ENCODE measurements at regions not wholly inside any gene's neighbourhood (a gene's known extent, or its start where the extent isn't known, plus 50 kb on each side); places are given as distances from the start of the nearest gene placed in this dataset.

DNA sequence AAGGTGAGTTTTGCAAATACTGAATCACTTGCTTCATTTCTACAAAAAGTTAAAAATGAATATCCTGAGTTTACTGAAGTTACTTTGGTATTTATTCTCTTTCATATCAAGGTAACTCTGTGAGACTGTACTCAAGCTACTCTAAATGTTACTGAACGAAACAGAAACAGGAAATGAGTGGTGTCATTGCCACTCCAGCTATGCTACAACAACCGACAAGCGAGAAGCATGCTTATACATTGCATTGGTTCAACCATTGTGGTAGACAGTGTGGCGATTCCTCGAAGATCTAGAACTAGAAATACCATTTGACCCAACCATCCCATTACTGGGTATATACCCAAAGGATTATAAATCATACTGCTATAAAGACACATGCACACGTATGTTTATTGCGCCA is 313.2 kb upstream of the THBS1 start:
- peak; percentile 59 for DNase-seq (ENCODE audit: low read depth, low spot score)
- Histone ChIP-seq H2AFZ (ENCODE audit: low read depth, low read length) (no peak overlapping the region), H3K9me3 (replicated peaks; ENCODE audit: control insufficient read depth, insufficient read depth, low read length) (no peaks in the 10 kb centered on the region), H3K4me1 (ENCODE audit: control insufficient read depth, extremely low read depth, insufficient read depth, low read length) (peaks cover 56% of the 10 kb centered on the region), H3K27me3 (ENCODE audit: control insufficient read depth in 2 of 2, insufficient read depth in 2 of 2, low read length in 2 of 2) (no peaks in the 10 kb centered on the region), H3K4me2 (ENCODE audit: insufficient read depth, low read length) (peak overlapping the region; percentile 63), H3K36me3 (ENCODE audit: control insufficient read depth in 2 of 2, extremely low read depth in 1 of 2, insufficient read depth in 2 of 2, low read length in 2 of 2) (no peaks in the 10 kb centered on the region), H4K20me1 (replicated peaks; ENCODE audit: control insufficient read depth, extremely low read depth, insufficient read depth, low read length) (no peaks in the 10 kb centered on the region), H3K9me1 (replicated peaks; ENCODE audit: control insufficient read depth, extremely low read depth, insufficient read depth, low read length) (no peaks in the 10 kb centered on the region), H3K79me2 (ENCODE audit: control insufficient read depth, insufficient read depth, low read length) (no peaks in the 10 kb centered on the region), H3K4me3 (replicated peaks in 1 of 3; ENCODE audit: insufficient read depth in 1 of 3, low read depth in 1 of 3, low read length in 3 of 3) (no peak overlapping the region), H3K9ac (replicated peaks; ENCODE audit: extremely low read depth, insufficient read depth, low read length) (peak overlapping the region; percentile 59), H3K27ac (ENCODE audit: insufficient read depth, low read depth, low read length) (peak overlapping the region; percentile 89)
- peak; percentile 35 for FAIRE-seq
- TF ChIP-seq POLR2AphosphoS5 (IDR thresholded peaks at IDR 0.05; ENCODE audit: insufficient read depth, low read depth, low read length) (no peak), JUN (IDR thresholded peaks at IDR 0.05; ENCODE audit: borderline replicate concordance, insufficient read depth, insufficient read length, low read depth) (peak; percentile 23)
- dilution Hi-C loops (cut with MboI; ENCODE audit: extremely low pct_ligation_motif_present, low sequenced_read_pairs) (no loop called here), intact Hi-C loops (cut with micrococcal nuclease) (loop anchor here (1.0 to 5.0 kb wide), 7 partner anchors 17 to 313 kb away; partner anchors contain the start of gene THBS1)
- BruUV-seq (replicated peaks) = no TSS peak
- ChIA-PET CTCF (interaction anchor here (0.7 to 2.3 kb wide), 5 partner anchors 15 to 561 kb away, joined by 3 to 7 read pairs (median 6); no protein-coding TSS in a partner anchor), POLR2A (interaction anchor here (0.6 to 1.7 kb wide), 4 partner anchors 33 to 331 kb away, joined by 3 to 19 read pairs (median 6); partner anchors contain the start of gene THBS1)

DNA sequence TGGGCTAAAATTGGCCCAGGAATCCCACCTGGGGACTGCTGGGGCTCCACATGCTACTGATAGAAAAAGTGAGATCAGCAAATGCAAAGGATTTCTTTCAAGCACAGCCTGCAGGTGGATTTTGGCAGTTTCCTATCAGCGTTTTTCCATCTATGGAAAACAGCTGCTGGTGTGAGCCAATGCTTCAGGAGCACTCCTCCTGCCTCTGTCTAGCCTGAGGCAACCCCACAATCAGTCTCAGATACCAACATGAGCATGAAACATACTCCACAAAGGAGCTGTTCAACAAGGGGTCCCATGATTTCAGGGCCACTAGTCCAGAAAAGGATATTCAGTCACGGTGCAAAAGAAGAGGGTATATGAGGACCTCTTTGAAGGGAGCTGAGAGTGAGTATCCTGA is 311.5 kb upstream of the THBS1 start:
- Histone ChIP-seq H3K4me3 (replicated peaks in 1 of 3; ENCODE audit: insufficient read depth in 1 of 3, low read depth in 1 of 3, low read length in 3 of 3) (no peak overlapping the region), H4K20me1 (replicated peaks; ENCODE audit: control insufficient read depth, extremely low read depth, insufficient read depth, low read length) (no peaks in the 10 kb centered on the region), H3K79me2 (ENCODE audit: control insufficient read depth, insufficient read depth, low read length) (no peaks in the 10 kb centered on the region), H3K9me3 (replicated peaks; ENCODE audit: control insufficient read depth, insufficient read depth, low read length) (no peaks in the 10 kb centered on the region), H3K4me1 (ENCODE audit: control insufficient read depth, extremely low read depth, insufficient read depth, low read length) (peaks cover 66% of the 10 kb centered on the region), H3K27ac (ENCODE audit: insufficient read depth, low read depth, low read length) (no peak overlapping the region), H2AFZ (ENCODE audit: low read depth, low read length) (no peak overlapping the region), H3K4me2 (ENCODE audit: insufficient read depth, low read length) (no peak overlapping the region), H3K9ac (replicated peaks; ENCODE audit: extremely low read depth, insufficient read depth, low read length) (no peak overlapping the region), H3K27me3 (ENCODE audit: control insufficient read depth in 2 of 2, insufficient read depth in 2 of 2, low read length in 2 of 2) (no peaks in the 10 kb centered on the region), H3K9me1 (replicated peaks; ENCODE audit: control insufficient read depth, extremely low read depth, insufficient read depth, low read length) (no peaks in the 10 kb centered on the region), H3K36me3 (ENCODE audit: control insufficient read depth in 2 of 2, extremely low read depth in 1 of 2, insufficient read depth in 2 of 2, low read length in 2 of 2) (no peaks in the 10 kb centered on the region)
- intact Hi-C loops (cut with micrococcal nuclease) = loop anchor here (5.0 kb wide), 1 partner anchor 142 kb away; no protein-coding TSS in a partner anchor
- TF ChIP-seq, protein P1, sequence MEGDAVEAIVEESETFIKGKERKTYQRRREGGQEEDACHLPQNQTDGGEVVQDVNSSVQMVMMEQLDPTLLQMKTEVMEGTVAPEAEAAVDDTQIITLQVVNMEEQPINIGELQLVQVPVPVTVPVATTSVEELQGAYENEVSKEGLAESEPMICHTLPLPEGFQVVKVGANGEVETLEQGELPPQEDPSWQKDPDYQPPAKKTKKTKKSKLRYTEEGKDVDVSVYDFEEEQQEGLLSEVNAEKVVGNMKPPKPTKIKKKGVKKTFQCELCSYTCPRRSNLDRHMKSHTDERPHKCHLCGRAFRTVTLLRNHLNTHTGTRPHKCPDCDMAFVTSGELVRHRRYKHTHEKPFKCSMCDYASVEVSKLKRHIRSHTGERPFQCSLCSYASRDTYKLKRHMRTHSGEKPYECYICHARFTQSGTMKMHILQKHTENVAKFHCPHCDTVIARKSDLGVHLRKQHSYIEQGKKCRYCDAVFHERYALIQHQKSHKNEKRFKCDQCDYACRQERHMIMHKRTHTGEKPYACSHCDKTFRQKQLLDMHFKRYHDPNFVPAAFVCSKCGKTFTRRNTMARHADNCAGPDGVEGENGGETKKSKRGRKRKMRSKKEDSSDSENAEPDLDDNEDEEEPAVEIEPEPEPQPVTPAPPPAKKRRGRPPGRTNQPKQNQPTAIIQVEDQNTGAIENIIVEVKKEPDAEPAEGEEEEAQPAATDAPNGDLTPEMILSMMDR (IDR thresholded peaks at IDR 0.05; ENCODE audit: extremely low read depth in 1 of 2, insufficient read depth in 1 of 2, low read depth in 1 of 2, low read length in 2 of 2) = no peak
- TF ChIP-seq POLR2AphosphoS5 (IDR thresholded peaks at IDR 0.05; ENCODE audit: insufficient read depth, low read depth, low read length) (no peak), MYC (IDR thresholded peaks at IDR 0.05; ENCODE audit: low read depth, low read length) (no peak)
- no TSS peak for BruUV-seq (replicated peaks)
- DNase-seq (ENCODE audit: low read depth, low spot score) (peak; percentile 51), FAIRE-seq (no peak)
- POLR2A ChIA-PET = no interaction called here
- CTCF ChIA-PET = interaction anchor here (2.7 kb wide), 1 partner anchor 8 kb away, joined by 10 read pairs; no protein-coding TSS in a partner anchor
- dilution Hi-C loops (cut with MboI; ENCODE audit: extremely low pct_ligation_motif_present, low sequenced_read_pairs) = no loop called here

All from endothelial cell of umbilical vein (primary cell).